ENCODE measurements at regions not wholly inside any gene's neighbourhood (a gene's known extent, or its start where the extent isn't known, plus 50 kb on each side); places are given as distances from the start of the nearest gene placed in this dataset.

- Histone ChIP-seq H3K4me1 (no peaks in the 10 kb centered on the region), H3K36me3 (no peaks in the 10 kb centered on the region), H3K9me3 (no peaks in the 10 kb centered on the region), H3K27ac (no peak overlapping the region), H3K4me3 (no peak overlapping the region), H3K27me3 (no peaks in the 10 kb centered on the region)
- TF ChIP-seq POLR2A (IDR thresholded peaks at IDR 0.05) (no peak), POLR2AphosphoS5 (IDR thresholded peaks at IDR 0.05; ENCODE audit: insufficient read depth in 1 of 2, low read depth in 1 of 2) (no peak)
- TF ChIP-seq, protein P1, sequence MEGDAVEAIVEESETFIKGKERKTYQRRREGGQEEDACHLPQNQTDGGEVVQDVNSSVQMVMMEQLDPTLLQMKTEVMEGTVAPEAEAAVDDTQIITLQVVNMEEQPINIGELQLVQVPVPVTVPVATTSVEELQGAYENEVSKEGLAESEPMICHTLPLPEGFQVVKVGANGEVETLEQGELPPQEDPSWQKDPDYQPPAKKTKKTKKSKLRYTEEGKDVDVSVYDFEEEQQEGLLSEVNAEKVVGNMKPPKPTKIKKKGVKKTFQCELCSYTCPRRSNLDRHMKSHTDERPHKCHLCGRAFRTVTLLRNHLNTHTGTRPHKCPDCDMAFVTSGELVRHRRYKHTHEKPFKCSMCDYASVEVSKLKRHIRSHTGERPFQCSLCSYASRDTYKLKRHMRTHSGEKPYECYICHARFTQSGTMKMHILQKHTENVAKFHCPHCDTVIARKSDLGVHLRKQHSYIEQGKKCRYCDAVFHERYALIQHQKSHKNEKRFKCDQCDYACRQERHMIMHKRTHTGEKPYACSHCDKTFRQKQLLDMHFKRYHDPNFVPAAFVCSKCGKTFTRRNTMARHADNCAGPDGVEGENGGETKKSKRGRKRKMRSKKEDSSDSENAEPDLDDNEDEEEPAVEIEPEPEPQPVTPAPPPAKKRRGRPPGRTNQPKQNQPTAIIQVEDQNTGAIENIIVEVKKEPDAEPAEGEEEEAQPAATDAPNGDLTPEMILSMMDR (IDR thresholded peaks at IDR 0.05): no peak
- intact Hi-C loops (cut with DNase I): no loop called here
- DNase-seq (ENCODE audit: extremely low spot score in 2 of 2): no peak
Measured at GRCh38 chr6:84554074-84554473, 210.3 kb downstream of the TBX18 start.

DNA sequence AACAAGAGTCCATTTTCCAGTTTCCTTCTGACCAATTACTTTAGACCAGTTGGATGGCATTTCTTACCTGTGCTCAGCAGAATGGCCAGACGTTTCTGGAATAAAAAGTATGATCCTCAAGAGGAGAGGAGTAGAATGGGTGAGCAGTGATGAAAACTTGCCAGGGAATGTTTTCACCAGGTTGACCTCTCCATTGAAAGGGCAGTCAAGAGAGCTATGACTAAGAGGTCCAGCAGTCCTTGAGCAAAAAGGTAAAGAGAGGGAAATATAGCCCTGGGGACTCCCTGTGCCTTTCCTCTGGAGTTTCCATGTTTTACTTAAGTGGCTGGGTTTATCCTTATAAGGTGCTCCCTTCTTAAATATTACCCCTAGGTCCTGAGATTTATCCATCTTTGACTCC lies 210.9 kb downstream of the TBX18 start:
- intact Hi-C loops (cut with DNase I): no loop called here
- TF ChIP-seq, protein P1 (IDR thresholded peaks at IDR 0.05): no peak
- no peak for TF ChIP-seq POLR2A (IDR thresholded peaks at IDR 0.05)
- TF ChIP-seq POLR2AphosphoS5 (IDR thresholded peaks at IDR 0.05; ENCODE audit: insufficient read depth in 1 of 2, low read depth in 1 of 2): no peak
- H3K9me3 ChIP-seq: no peaks in the 10 kb centered on the region
- H3K27ac ChIP-seq: no peak overlapping the region
- no peak for DNase-seq (ENCODE audit: extremely low spot score in 2 of 2)
- no peaks in the 10 kb centered on the region for H3K36me3 ChIP-seq
- H3K4me3 ChIP-seq: no peak overlapping the region
- no peaks in the 10 kb centered on the region for H3K4me1 ChIP-seq
- H3K27me3 ChIP-seq: no peaks in the 10 kb centered on the region

DNA sequence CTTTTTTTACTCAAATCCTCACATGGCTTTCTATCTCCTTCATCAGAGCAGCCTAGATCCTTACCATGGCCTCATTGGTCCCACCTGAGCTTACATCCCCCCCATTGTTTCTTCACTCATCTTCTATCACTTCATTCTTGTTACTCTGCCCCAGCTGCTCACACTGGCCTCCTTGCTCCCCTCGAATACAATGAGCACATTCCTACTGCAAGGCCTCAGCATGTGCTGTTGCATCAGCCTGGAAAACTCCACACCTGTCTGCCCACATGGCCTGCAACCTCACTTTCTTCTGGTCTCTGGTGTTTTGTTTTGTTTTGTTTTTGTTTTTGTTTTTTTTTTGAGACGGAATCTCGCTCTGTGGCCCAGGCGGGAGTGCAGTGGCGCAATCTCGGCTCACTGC lies 212.6 kb downstream of the TBX18 start:
- H3K4me3 ChIP-seq: no peak overlapping the region
- DNase-seq (ENCODE audit: extremely low spot score in 2 of 2): no peak
- H3K27ac ChIP-seq: no peak overlapping the region
- intact Hi-C loops (cut with DNase I): no loop called here
- no peaks in the 10 kb centered on the region for H3K27me3 ChIP-seq
- TF ChIP-seq POLR2AphosphoS5 (IDR thresholded peaks at IDR 0.05; ENCODE audit: insufficient read depth in 1 of 2, low read depth in 1 of 2) (no peak), POLR2A (IDR thresholded peaks at IDR 0.05) (no peak)
- TF ChIP-seq, protein P1 (IDR thresholded peaks at IDR 0.05): no peak
- no peaks in the 10 kb centered on the region for H3K9me3 ChIP-seq
- H3K36me3 ChIP-seq: no peaks in the 10 kb centered on the region
- no peaks in the 10 kb centered on the region for H3K4me1 ChIP-seq

DNA sequence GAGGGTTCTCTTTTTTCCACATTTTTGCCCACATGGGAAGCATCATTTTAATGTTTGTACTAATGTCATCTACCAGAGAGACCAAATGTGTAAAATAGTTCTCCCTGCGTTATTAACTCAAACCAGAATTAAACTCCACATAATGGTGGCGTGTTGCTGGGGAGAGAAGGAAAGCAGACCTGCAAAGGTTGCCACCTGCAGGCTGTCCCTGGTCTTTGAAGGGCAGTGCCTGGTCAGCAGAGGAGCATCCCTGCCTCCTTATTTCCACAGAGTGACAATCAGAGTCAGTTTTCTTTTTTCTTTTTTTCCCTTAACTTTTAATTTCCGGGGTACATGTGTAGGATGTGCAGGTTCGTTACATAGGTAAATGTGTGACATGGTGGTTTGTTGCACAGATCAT lies 214.5 kb downstream of the TBX18 start:
- Histone ChIP-seq H3K27ac (no peak overlapping the region), H3K4me3 (no peak overlapping the region), H3K27me3 (no peaks in the 10 kb centered on the region), H3K9me3 (no peaks in the 10 kb centered on the region), H3K4me1 (no peaks in the 10 kb centered on the region), H3K36me3 (no peaks in the 10 kb centered on the region)
- no peak for DNase-seq (ENCODE audit: extremely low spot score in 2 of 2)
- intact Hi-C loops (cut with DNase I): no loop called here
- TF ChIP-seq POLR2A (IDR thresholded peaks at IDR 0.05) (no peak), POLR2AphosphoS5 (IDR thresholded peaks at IDR 0.05; ENCODE audit: insufficient read depth in 1 of 2, low read depth in 1 of 2) (no peak)
- TF ChIP-seq, protein P1 (IDR thresholded peaks at IDR 0.05): no peak

GRCh38 chr6:84547341-84547801 lies 217.0 kb downstream of the TBX18 start:
- Histone ChIP-seq H3K36me3 (no peaks in the 10 kb centered on the region), H3K27me3 (no peaks in the 10 kb centered on the region), H3K9me3 (no peaks in the 10 kb centered on the region), H3K4me3 (no peak overlapping the region), H3K4me1 (no peaks in the 10 kb centered on the region), H3K27ac (no peak overlapping the region)
- DNase-seq (ENCODE audit: extremely low spot score in 2 of 2): no peak
- TF ChIP-seq POLR2AphosphoS5 (IDR thresholded peaks at IDR 0.05; ENCODE audit: insufficient read depth in 1 of 2, low read depth in 1 of 2): no peak
- no peak for TF ChIP-seq POLR2A (IDR thresholded peaks at IDR 0.05)
- TF ChIP-seq, protein P1 (IDR thresholded peaks at IDR 0.05): no peak
- intact Hi-C loops (cut with DNase I): no loop called here
